GM18868 (cell line): ENCODE measurements at regions not wholly inside any gene's neighbourhood (a gene's known extent, or its start where the extent isn't known, plus 50 kb on each side); places are given as distances from the start of the nearest gene placed in this dataset.

Experiments used
- ATAC-seq: cut with Tn5 transposase; IDR thresholded peaks from one replicate; pipeline ENCODE4 v1.9.1; 2021; ENCODE audit warnings: mild to moderate bottlenecking, moderate library complexity; ENCODE audit not compliant: unreplicated experiment

- no peak for ATAC-seq
These were observed 524.5 kb downstream of the BRD1 start for GRCh38 chr22:49303061-49303735.

GRCh38 chr22:49302530-49302929, 525.1 kb downstream of the BRD1 start:
- no peak for ATAC-seq

GRCh38 chr22:49302150-49302460, 525.6 kb downstream of the BRD1 start:
- ATAC-seq: no peak

- no peak for ATAC-seq
These were observed 526.1 kb downstream of the BRD1 start for GRCh38 chr22:49301398-49302149.

GRCh38 chr22:49300951-49301397, 526.7 kb downstream of the BRD1 start:
- no peak for ATAC-seq

GRCh38 chr22:49300241-49300640, 527.4 kb downstream of the BRD1 start:
- ATAC-seq: no peak

GRCh38 chr22:49299821-49300231, 527.8 kb downstream of the BRD1 start:
- no peak for ATAC-seq

GRCh38 chr22:49298834-49299750, 528.6 kb downstream of the BRD1 start:
- ATAC-seq: no peak

- no peak for ATAC-seq
These were observed 529.6 kb downstream of the BRD1 start for GRCh38 chr22:49297871-49298721.

- ATAC-seq: no peak
These were observed 530.3 kb downstream of the BRD1 start for GRCh38 chr22:49297286-49297870.

GRCh38 chr22:49296561-49296960, 531.1 kb downstream of the BRD1 start:
- no peak for ATAC-seq

GRCh38 chr22:49295851-49296560, 531.7 kb downstream of the BRD1 start:
- no peak for ATAC-seq

GRCh38 chr22:49295465-49295743, 532.3 kb downstream of the BRD1 start:
- ATAC-seq: no peak

GRCh38 chr22:49294656-49295464, 532.8 kb downstream of the BRD1 start:
- ATAC-seq: no peak

- ATAC-seq: no peak
These were observed 534.8 kb downstream of the BRD1 start for GRCh38 chr22:49292909-49293308.

GRCh38 chr22:49291781-49292180, 535.9 kb downstream of the BRD1 start:
- no peak for ATAC-seq

- no peak for ATAC-seq
These were observed 536.5 kb downstream of the BRD1 start for GRCh38 chr22:49291169-49291568.

GRCh38 chr22:49290711-49291110, 537.0 kb downstream of the BRD1 start:
- ATAC-seq: no peak
